GM23338 (cell line): ENCODE measurements at regions not wholly inside any gene's neighbourhood (a gene's known extent, or its start where the extent isn't known, plus 50 kb on each side); places are given as distances from the start of the nearest gene placed in this dataset.
"Not testable (repeated sequence)": the region's sequence is repeated elsewhere in the genome, so short reads cannot be mapped to it uniquely, and the experiment has no call there.

ENCODE experiments used
- CTCF ChIP-seq, 2 experiments: fragments of 200-600 bp in 1 of 2; sonication (generic) in 1 of 2; conservative IDR thresholded peaks; 2 replicates each; pipeline versions ENCODE4 v1.5.1 to v1.6.1; 2016 to 2017; ENCODE audit warnings: antibody characterized with exemption in 2 of 2, low read depth in 2 of 2, mild to moderate bottlenecking in 2 of 2, moderate library complexity in 1 of 2
- EZH2 ChIP-seq: fragments of 200-600 bp; sonication (generic); IDR thresholded peaks from one replicate; pipeline ENCODE4 v1.8.0; 2017; ENCODE audit warnings: antibody characterized with exemption, mild to moderate bottlenecking, low read depth; ENCODE audit not compliant: unreplicated experiment
- TF ChIP-seq, protein P1 (sequence below): IDR thresholded peaks from 2 replicates; pipeline ENCODE4 v1.6.1; 2016; ENCODE audit warnings: antibody characterized with exemption

GRCh38 chr7:136092714-136093113 is 115.6 kb upstream of the MTPN start:
- TF ChIP-seq, protein P1, sequence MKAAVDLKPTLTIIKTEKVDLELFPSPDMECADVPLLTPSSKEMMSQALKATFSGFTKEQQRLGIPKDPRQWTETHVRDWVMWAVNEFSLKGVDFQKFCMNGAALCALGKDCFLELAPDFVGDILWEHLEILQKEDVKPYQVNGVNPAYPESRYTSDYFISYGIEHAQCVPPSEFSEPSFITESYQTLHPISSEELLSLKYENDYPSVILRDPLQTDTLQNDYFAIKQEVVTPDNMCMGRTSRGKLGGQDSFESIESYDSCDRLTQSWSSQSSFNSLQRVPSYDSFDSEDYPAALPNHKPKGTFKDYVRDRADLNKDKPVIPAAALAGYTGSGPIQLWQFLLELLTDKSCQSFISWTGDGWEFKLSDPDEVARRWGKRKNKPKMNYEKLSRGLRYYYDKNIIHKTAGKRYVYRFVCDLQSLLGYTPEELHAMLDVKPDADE = not testable (repeated sequence)
- TF ChIP-seq CTCF (conservative IDR thresholded peaks at IDR 0.05; ENCODE audit: low read depth in 2 of 2); EZH2: not testable (repeated sequence)
